H1 (cell line): ENCODE measurements at regions not wholly inside any gene's neighbourhood (a gene's known extent, or its start where the extent isn't known, plus 50 kb on each side); places are given as distances from the start of the nearest gene placed in this dataset.

Source experiments
- CBX8 ChIP-seq: fragments of 300-800, 300-1000 bp; sonication (generic); IDR thresholded peaks from 2 replicates; pipeline ENCODE4 v1.7.1; 2016; ENCODE audit warnings: low read depth, low read length, borderline replicate concordance

- no peak for TF ChIP-seq CBX8
Observed at GRCh38 chr6:105705608-105706007, 302.7 kb upstream of the PREP start (continued).
